Thoracic aorta (tissue), 2 donors: ENCODE measurements at regions not wholly inside any gene's neighbourhood (a gene's known extent, or its start where the extent isn't known, plus 50 kb on each side); places are given as distances from the start of the nearest gene placed in this dataset.

Experiments
- ATAC-seq: fragments of 150-250 bp; one replicate; pipeline ENCODE4 v1.8.0; 2017; ENCODE audit warnings: low read depth; ENCODE audit not compliant: insufficient number of reproducible peaks, low FRiP score
- DNase-seq: peaks from one replicate; pipeline ENCODE4 v3.0.0-alpha.2; 2020; ENCODE audit warnings: low spot score
- H3K27ac ChIP-seq, 2 donors: fragments of 200-600 bp; sonication (generic); 1 replicate in 1 of 2; 2 replicates in 1 of 2; pipeline ENCODE4 v1.5.1; 2016; ENCODE audit warnings: mild to moderate bottlenecking in 2 of 2, moderate library complexity in 2 of 2
- H3K27me3 ChIP-seq: fragments of 200-600 bp; sonication (generic); replicated peaks from 2 replicates; pipeline ENCODE4 v1.6.0; 2016; ENCODE audit warnings: mild to moderate bottlenecking; ENCODE audit not compliant: insufficient read depth
- H3K36me3 ChIP-seq: fragments of 200-600 bp; sonication (generic); one replicate; pipeline ENCODE4 v1.5.1; 2016
- H3K4me1 ChIP-seq, 2 donors: fragments of 200-600 bp; sonication (generic); 1 replicate in 1 of 2; 2 replicates in 1 of 2; pipeline versions ENCODE4 v1.5.1 to v1.6.0; 2016; ENCODE audit warnings: low read depth in 2 of 2, mild to moderate bottlenecking in 1 of 2; ENCODE audit not compliant: control insufficient read depth in 1 of 2
- H3K4me3 ChIP-seq: fragments of 200-600 bp; sonication (generic); 2 replicates; pipeline ENCODE4 v1.5.1; 2016; ENCODE audit warnings: mild to moderate bottlenecking
- H3K9me3 ChIP-seq: fragments of 200-600 bp; sonication (generic); 2 replicates; pipeline ENCODE4 v1.5.1; 2016
- CTCF ChIP-seq: fragments of 200-600 bp; sonication (generic); IDR thresholded peaks from one replicate; pipeline ENCODE4 v1.5.1; 2019; ENCODE audit warnings: antibody characterized with exemption

- H3K27ac ChIP-seq = no peak overlapping the region
Measured at GRCh38 chr4:59831746-59832145, 1368.4 kb upstream of the ADGRL3 start.

GRCh38 chr4:59834943-59835342, 1365.2 kb upstream of the ADGRL3 start:
- ATAC-seq (no peak), DNase-seq (no peak)
- no peaks in the 10 kb centered on the region for H3K27me3 ChIP-seq
- H3K4me3 ChIP-seq = no peak overlapping the region
- H3K9me3 ChIP-seq = no peaks in the 10 kb centered on the region
- H3K36me3 ChIP-seq = no peaks in the 10 kb centered on the region
- no peaks in the 10 kb centered on the region for H3K4me1 ChIP-seq
- H3K27ac ChIP-seq = no peak overlapping the region
- no peak for TF ChIP-seq CTCF

More at GRCh38 chr4:59831746-59832145, 1368.4 kb upstream of the ADGRL3 start:
- no peaks in the 10 kb centered on the region for H3K9me3 ChIP-seq
- no peak for TF ChIP-seq CTCF
- H3K36me3 ChIP-seq = no peaks in the 10 kb centered on the region
- DNase-seq (no peak), ATAC-seq (no peak)
- H3K4me3 ChIP-seq = no peak overlapping the region
- H3K27me3 ChIP-seq = no peaks in the 10 kb centered on the region
- no peaks in the 10 kb centered on the region for H3K4me1 ChIP-seq

- Histone ChIP-seq H3K36me3 (no peaks in the 10 kb centered on the region), H3K4me3 (no peak overlapping the region), H3K4me1 (no peaks in the 10 kb centered on the region), H3K27me3 (no peaks in the 10 kb centered on the region), H3K9me3 (no peaks in the 10 kb centered on the region), H3K27ac (no peak overlapping the region)
- ATAC-seq (no peak), DNase-seq (no peak)
- no peak for TF ChIP-seq CTCF
Measured at GRCh38 chr4:59837751-59838150, 1362.4 kb upstream of the ADGRL3 start.

GRCh38 chr4:59838236-59838635, 1361.9 kb upstream of the ADGRL3 start:
- ATAC-seq = no peak
- Histone ChIP-seq H3K4me3 (no peak overlapping the region), H3K27ac (no peak overlapping the region), H3K36me3 (no peaks in the 10 kb centered on the region), H3K4me1 (no peaks in the 10 kb centered on the region), H3K9me3 (no peaks in the 10 kb centered on the region), H3K27me3 (no peaks in the 10 kb centered on the region)
- no peak for TF ChIP-seq CTCF
- DNase-seq = no peak

GRCh38 chr4:59841698-59842097, 1358.4 kb upstream of the ADGRL3 start:
- no peaks in the 10 kb centered on the region for H3K36me3 ChIP-seq
- no peak overlapping the region for H3K4me3 ChIP-seq
- no peaks in the 10 kb centered on the region for H3K9me3 ChIP-seq
- no peaks in the 10 kb centered on the region for H3K27me3 ChIP-seq
- TF ChIP-seq CTCF = no peak
- no peak for ATAC-seq
- no peak for DNase-seq
- no peaks in the 10 kb centered on the region for H3K4me1 ChIP-seq
- no peak overlapping the region for H3K27ac ChIP-seq
